ENCODE measurements at regions not wholly inside any gene's neighbourhood (a gene's known extent, or its start where the extent isn't known, plus 50 kb on each side); places are given as distances from the start of the nearest gene placed in this dataset.
A peak's percentile ranks its signal among the peaks of the same experiment; 100 is the strongest.
"Not testable (repeated sequence)": the region's sequence is repeated elsewhere in the genome, so short reads cannot be mapped to it uniquely, and the experiment has no call there.

GRCh38 chr7:63748571-63749302 is 249.9 kb upstream of the ZNF722 start:
- DNase-seq (ENCODE audit: low spot score in 2 of 2); intact Hi-C loops (cut with DNase I): not testable (repeated sequence)

GRCh38 chr7:63752446-63752845 is 246.2 kb upstream of the ZNF722 start:
- intact Hi-C loops (cut with DNase I), result not testable (repeated sequence)

More at GRCh38 chr7:63748571-63749302, 249.9 kb upstream of the ZNF722 start:
- H3K27ac ChIP-seq, H3K27me3 ChIP-seq, H3K36me3 ChIP-seq, H3K9me3 ChIP-seq, H3K4me1 ChIP-seq, H3K4me3 ChIP-seq: not testable (repeated sequence)

GRCh38 chr7:63753160-63753559 is 245.5 kb upstream of the ZNF722 start:
- intact Hi-C loops (cut with DNase I); H3K4me3 ChIP-seq; H3K27ac ChIP-seq; H3K27me3 ChIP-seq; H3K9me3 ChIP-seq; H3K36me3 ChIP-seq; H3K4me1 ChIP-seq; DNase-seq (ENCODE audit: low spot score in 2 of 2): not testable (repeated sequence)

More at GRCh38 chr7:63752446-63752845, 246.2 kb upstream of the ZNF722 start:
- not testable (repeated sequence) for H3K9me3 ChIP-seq; H3K27ac ChIP-seq; H3K36me3 ChIP-seq; DNase-seq (ENCODE audit: low spot score in 2 of 2); H3K4me1 ChIP-seq; H3K4me3 ChIP-seq; H3K27me3 ChIP-seq

GRCh38 chr7:63760202-63760601 is 238.4 kb upstream of the ZNF722 start:
- H3K4me1 ChIP-seq; DNase-seq (ENCODE audit: low spot score in 2 of 2); H3K36me3 ChIP-seq; H3K27me3 ChIP-seq; H3K27ac ChIP-seq; H3K4me3 ChIP-seq; intact Hi-C loops (cut with DNase I); H3K9me3 ChIP-seq: not testable (repeated sequence)

- H3K27ac ChIP-seq; H3K9me3 ChIP-seq; DNase-seq (ENCODE audit: low spot score in 2 of 2); H3K36me3 ChIP-seq; H3K4me1 ChIP-seq; H3K27me3 ChIP-seq; intact Hi-C loops (cut with DNase I); H3K4me3 ChIP-seq: not testable (repeated sequence)
Observed at GRCh38 chr7:63765541-63765940, 233.1 kb upstream of the ZNF722 start.

- DNase-seq (ENCODE audit: low spot score in 2 of 2); intact Hi-C loops (cut with DNase I); H3K4me3 ChIP-seq: not testable (repeated sequence)
Observed at GRCh38 chr7:63766197-63766596, 232.5 kb upstream of the ZNF722 start.

GRCh38 chr7:63770162-63770561 is 228.5 kb upstream of the ZNF722 start:
- H3K36me3 ChIP-seq; intact Hi-C loops (cut with DNase I); DNase-seq (ENCODE audit: low spot score in 2 of 2); H3K4me1 ChIP-seq; H3K27ac ChIP-seq; H3K4me3 ChIP-seq; H3K27me3 ChIP-seq; H3K9me3 ChIP-seq: not testable (repeated sequence)

More at GRCh38 chr7:63766197-63766596, 232.5 kb upstream of the ZNF722 start:
- H3K27ac ChIP-seq, H3K4me1 ChIP-seq, H3K9me3 ChIP-seq, H3K27me3 ChIP-seq, H3K36me3 ChIP-seq: not testable (repeated sequence)

- intact Hi-C loops (cut with DNase I); H3K36me3 ChIP-seq; H3K4me1 ChIP-seq; H3K27me3 ChIP-seq; H3K4me3 ChIP-seq; H3K9me3 ChIP-seq; DNase-seq (ENCODE audit: low spot score in 2 of 2); H3K27ac ChIP-seq: not testable (repeated sequence)
Observed at GRCh38 chr7:63771389-63772085, 227.1 kb upstream of the ZNF722 start.

GRCh38 chr7:63789378-63790176 is 209.1 kb upstream of the ZNF722 start:
- no peaks in the 10 kb centered on the region for H3K36me3 ChIP-seq
- H3K27ac ChIP-seq, result no peak overlapping the region
- H3K27me3 ChIP-seq, result no peaks in the 10 kb centered on the region
- H3K9me3 ChIP-seq, result no peaks in the 10 kb centered on the region
- intact Hi-C loops (cut with DNase I), result no loop called here
- TF ChIP-seq CTCF (IDR thresholded peaks at IDR 0.05), result no peak
- H3K4me1 ChIP-seq, result no peaks in the 10 kb centered on the region
- peak overlapping the region in 1 of 2 donors; percentile 49 for H3K4me3 ChIP-seq
- DNase-seq (ENCODE audit: low spot score in 2 of 2), result no peak

GRCh38 chr7:63790177-63790763 is 208.4 kb upstream of the ZNF722 start:
- H3K36me3 ChIP-seq; intact Hi-C loops (cut with DNase I); H3K4me1 ChIP-seq; H3K9me3 ChIP-seq; H3K27ac ChIP-seq; H3K27me3 ChIP-seq; DNase-seq (ENCODE audit: low spot score in 2 of 2): not testable (repeated sequence)
- H3K4me3 ChIP-seq, result peak overlapping the region in 1 of 2 donors; percentile 49
